Putamen (tissue), 1 donor: ENCODE measurements at regions not wholly inside any gene's neighbourhood (a gene's known extent, or its start where the extent isn't known, plus 50 kb on each side); places are given as distances from the start of the nearest gene placed in this dataset.
"Not testable (repeated sequence)": the region's sequence is repeated elsewhere in the genome, so short reads cannot be mapped to it uniquely, and the experiment has no call there.

Source experiments
- DNase-seq: peaks from one replicate; pipeline ENCODE4 v3.0.0-alpha.2; 2016; ENCODE audit warnings: low spot score

DNA sequence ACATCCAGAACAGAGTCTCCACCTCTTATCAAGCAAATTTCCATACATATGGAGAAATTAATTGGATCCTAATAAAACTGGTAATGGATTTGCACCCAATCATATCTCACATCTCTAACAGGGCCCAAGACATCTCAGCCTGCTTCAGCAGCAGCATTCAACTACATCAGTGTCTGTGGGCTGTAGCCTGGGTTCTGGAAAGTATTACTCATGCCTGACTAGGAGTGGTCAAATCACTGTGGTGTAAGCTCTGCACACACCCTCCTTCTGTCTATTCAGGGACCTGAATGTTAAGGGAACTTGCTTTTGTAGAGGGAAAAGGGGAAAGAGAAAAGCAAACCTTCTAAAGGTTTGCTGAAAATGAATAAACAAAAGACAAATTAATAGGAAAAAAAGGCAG, 607.7 kb downstream of the RPIA start:
- not testable (repeated sequence) for DNase-seq

DNA sequence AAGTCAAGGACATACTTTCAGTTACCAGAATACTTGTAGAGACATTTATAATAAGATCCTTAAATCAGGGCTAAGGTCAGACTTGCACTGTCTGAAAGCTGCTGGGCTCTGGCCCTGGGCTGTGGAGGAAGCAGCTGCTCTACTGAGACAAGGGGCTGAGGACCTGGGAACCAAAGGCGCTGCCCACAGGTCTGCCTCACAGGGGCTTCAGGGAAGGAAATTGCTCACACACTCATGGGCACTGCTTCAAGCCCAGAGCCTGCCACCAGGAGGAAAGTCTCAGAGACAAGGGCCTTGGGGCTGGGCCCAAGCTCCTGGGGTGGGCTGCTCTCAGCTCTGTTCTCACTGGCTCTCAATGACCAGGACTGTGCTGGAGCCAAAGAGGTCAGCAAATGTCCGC, 614.1 kb downstream of the RPIA start:
- DNase-seq: not testable (repeated sequence)

DNA sequence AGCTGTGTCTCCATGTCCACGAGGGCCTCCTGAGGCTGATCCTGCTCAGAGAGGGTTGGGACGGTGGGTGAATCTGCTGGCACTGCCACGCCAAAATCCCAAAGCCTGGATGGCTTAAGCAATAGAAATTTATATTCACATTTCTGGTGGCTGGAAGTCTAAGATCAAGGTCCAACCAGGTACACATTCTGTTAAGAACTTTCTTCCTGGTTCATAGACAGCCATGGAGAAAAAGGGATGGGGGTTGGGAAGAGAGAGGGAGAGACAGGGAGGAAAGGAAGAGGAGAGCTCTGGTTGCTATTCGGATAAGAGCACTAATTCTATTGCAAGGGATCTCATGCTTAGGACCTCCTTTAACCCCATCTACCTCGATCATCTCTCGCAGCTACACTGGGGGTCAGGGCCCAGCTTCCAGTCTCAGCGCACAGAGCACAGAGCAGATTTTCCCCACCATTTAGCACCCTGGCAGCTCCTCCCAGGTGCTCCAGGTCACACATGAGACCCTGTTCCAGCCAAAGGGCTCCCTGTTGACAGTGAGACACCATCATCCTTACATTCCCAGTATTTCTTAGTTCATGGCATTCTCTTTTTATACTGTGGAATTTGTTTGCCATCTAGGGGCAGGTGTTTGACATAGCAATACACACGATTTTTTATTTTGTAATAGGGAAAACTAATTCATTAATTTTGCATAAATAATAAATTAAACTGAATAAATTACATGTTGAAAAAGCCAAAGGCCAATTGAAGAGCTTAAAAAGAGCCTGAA, 615.6 kb downstream of the RPIA start:
- not testable (repeated sequence) for DNase-seq

DNA sequence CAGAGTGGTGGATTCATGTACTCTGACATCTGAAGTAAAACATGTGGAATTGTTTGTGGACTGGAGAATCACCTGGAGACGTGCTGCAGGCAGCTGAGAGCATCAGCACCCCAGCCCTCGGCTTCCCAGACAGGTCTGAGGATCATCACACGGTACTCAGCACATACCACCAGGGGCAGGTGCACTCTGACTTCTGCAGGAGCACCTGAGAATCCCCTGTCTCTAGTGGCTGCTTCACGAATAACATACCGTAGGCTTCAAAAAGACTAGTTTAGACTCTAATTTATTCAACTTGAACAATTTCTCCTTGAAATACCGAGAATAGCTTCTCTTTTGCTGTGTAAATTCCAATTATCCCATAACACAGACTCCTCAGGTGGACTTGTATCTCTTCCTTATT, 627.5 kb downstream of the RPIA start:
- not testable (repeated sequence) for DNase-seq

DNA sequence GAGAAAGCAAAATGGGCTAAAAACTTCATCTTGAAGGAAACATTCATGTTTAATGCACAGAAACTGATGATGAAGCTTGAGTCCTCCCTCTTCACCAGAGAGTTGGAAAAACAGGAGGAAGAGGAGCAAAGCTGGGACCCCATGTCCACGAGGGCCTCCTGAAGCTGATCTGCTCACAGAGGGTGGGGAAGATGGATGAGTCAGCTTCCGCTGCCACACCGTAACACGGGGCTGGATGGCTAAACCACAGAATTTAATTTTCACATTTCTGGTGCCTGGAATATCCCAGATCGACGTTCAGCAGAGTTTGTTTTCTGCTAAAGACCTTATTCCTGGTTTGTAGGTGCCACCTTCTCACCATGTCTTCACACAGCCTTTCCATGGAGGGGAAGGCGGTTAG, 634.4 kb downstream of the RPIA start:
- not testable (repeated sequence) for DNase-seq

DNA sequence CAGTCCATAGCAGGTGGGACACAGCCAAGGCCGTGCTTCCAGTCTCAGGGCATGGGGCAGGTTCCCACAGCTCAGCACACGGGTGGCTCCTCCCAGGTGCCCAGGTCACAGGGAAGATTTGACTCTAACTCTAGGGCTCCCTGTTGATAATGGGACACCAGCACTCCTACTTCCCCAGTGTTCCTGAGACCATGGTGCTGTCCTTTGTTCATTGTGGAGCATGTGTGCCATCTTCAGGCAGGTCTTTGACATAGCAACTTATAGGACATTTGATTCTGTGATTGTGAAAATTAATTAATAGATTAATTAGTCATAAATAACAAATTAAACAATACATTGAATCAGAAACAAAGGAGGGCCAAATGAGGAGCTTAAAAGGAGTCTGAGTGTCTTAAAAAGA, 635.0 kb downstream of the RPIA start:
- DNase-seq: not testable (repeated sequence)

DNA sequence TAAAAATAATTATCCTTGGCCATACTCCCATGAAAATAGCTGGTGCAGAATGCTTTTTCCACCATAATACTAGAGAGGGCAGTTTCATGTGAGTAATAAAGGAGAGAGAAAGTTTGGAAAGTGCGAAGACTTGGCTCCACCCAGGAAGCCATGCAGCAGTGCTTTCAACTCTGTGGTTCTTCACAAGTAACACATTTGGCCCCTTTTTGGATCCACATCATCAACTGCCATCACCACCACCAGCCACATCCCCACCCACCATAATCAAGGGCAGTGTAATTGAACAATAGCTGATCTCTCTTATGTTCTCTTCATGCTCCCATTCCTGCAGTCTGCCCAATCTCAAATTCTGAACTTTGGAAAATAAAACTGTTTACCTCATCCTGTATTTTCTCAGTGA, 637.3 kb downstream of the RPIA start:
- DNase-seq: not testable (repeated sequence)
